Neuronal stem cell (in vitro differentiated cells): ENCODE measurements at regions not wholly inside any gene's neighbourhood (a gene's known extent, or its start where the extent isn't known, plus 50 kb on each side); places are given as distances from the start of the nearest gene placed in this dataset.
"Not testable (repeated sequence)": the region's sequence is repeated elsewhere in the genome, so short reads cannot be mapped to it uniquely, and the experiment has no call there.

Experiments used
- DNase-seq: peaks from one replicate; pipeline ENCODE4 v3.0.0-alpha.2; 2013; ENCODE audit warnings: low spot score
- H2AFZ ChIP-seq: one replicate; pipeline ENCODE4 v1.6.1; 2013; ENCODE audit warnings: mild to moderate bottlenecking, low read length, inconsistent platforms
- H2AK5ac ChIP-seq: 2 replicates; pipeline ENCODE4 v1.6.1; 2013; ENCODE audit warnings: low read depth, mild to moderate bottlenecking, inconsistent platforms, low read length, moderate library complexity, mixed read lengths
- H2BK120ac ChIP-seq: 2 replicates; pipeline ENCODE4 v1.6.1; 2013; ENCODE audit warnings: low read depth, mild to moderate bottlenecking, inconsistent platforms, low read length, moderate library complexity, mixed read lengths
- H2BK12ac ChIP-seq: one replicate; pipeline ENCODE4 v1.6.1; 2013; ENCODE audit warnings: low read length, inconsistent platforms
- H2BK15ac ChIP-seq: 2 replicates; pipeline ENCODE4 v1.6.1; 2013; ENCODE audit warnings: mild to moderate bottlenecking, low read length, inconsistent platforms, mixed read lengths
- H2BK5ac ChIP-seq: one replicate; pipeline ENCODE4 v1.6.1; 2013; ENCODE audit warnings: inconsistent platforms, mild to moderate bottlenecking, low read length, moderate library complexity
- H3K14ac ChIP-seq: one replicate; pipeline ENCODE4 v1.6.1; 2013; ENCODE audit warnings: low read length, inconsistent platforms
- H3K18ac ChIP-seq: 2 replicates; pipeline ENCODE4 v1.6.1; 2013; ENCODE audit warnings: low read length, inconsistent platforms
- H3K23ac ChIP-seq: 2 replicates; pipeline ENCODE4 v1.6.1; 2013; ENCODE audit warnings: low read depth, mild to moderate bottlenecking, mixed read lengths, low read length, inconsistent platforms; ENCODE audit not compliant: poor library complexity
- H3K27ac ChIP-seq: replicated peaks from 3 replicates; pipeline ENCODE4 v1.5.1; 2013; ENCODE audit warnings: low read length, inconsistent platforms
- H3K27me3 ChIP-seq, 3 experiments: 2 replicates each; pipeline ENCODE4 v1.6.1; 2013; ENCODE audit warnings: low read length in 3 of 3, mild to moderate bottlenecking in 2 of 3, inconsistent platforms in 1 of 3, low read depth in 1 of 3, mixed read lengths in 1 of 3, moderate library complexity in 1 of 3; ENCODE audit not compliant: control insufficient read depth in 3 of 3, insufficient read depth in 3 of 3
- H3K36me3 ChIP-seq, 2 donors: replicated peaks in 1 of 2; 2 replicates each; pipeline ENCODE4 v1.6.1; 2013; ENCODE audit warnings: low read length in 2 of 2; ENCODE audit not compliant: control insufficient read depth in 2 of 2, insufficient read depth in 2 of 2
- H3K4ac ChIP-seq: 2 replicates; pipeline ENCODE4 v1.6.1; 2013; ENCODE audit warnings: inconsistent platforms, mild to moderate bottlenecking, low read length, moderate library complexity
- H3K4me1 ChIP-seq, 2 donors: 1 replicate in 1 of 2; 2 replicates in 1 of 2; pipeline ENCODE4 v1.6.1; 2013; ENCODE audit warnings: low read length in 2 of 2, low read depth in 1 of 2; ENCODE audit not compliant: control insufficient read depth in 2 of 2, insufficient read depth in 1 of 2
- H3K4me2 ChIP-seq: one replicate; pipeline ENCODE4 v1.6.1; 2013; ENCODE audit warnings: mild to moderate bottlenecking, low read length, inconsistent platforms; ENCODE audit not compliant: insufficient read depth, poor library complexity, severe bottlenecking
- H3K4me3 ChIP-seq, 2 donors: 2 replicates each; pipeline ENCODE4 v1.5.1; 2013; ENCODE audit warnings: low read length in 2 of 2, mild to moderate bottlenecking in 2 of 2, inconsistent platforms in 1 of 2, moderate library complexity in 1 of 2
- H3K79me1 ChIP-seq: one replicate; pipeline ENCODE4 v1.6.1; 2013; ENCODE audit warnings: low read depth, mild to moderate bottlenecking, inconsistent platforms, low read length, moderate library complexity
- H3K9ac ChIP-seq: one replicate; pipeline ENCODE4 v1.6.1; 2013; ENCODE audit warnings: mild to moderate bottlenecking, low read depth, low read length, inconsistent platforms; ENCODE audit not compliant: poor library complexity
- H3K9me3 ChIP-seq, 2 donors: replicated peaks in 1 of 2; 2 replicates each; pipeline versions ENCODE3 to v1.6.1; 2013; ENCODE audit warnings: low read length in 2 of 2, mild to moderate bottlenecking in 2 of 2, inconsistent platforms in 1 of 2, low read depth in 1 of 2, mixed read lengths in 1 of 2, moderate library complexity in 1 of 2; ENCODE audit not compliant: control insufficient read depth in 2 of 2, insufficient read depth in 1 of 2
- H4K8ac ChIP-seq: one replicate; pipeline ENCODE4 v1.6.1; 2013; ENCODE audit warnings: low read depth, mild to moderate bottlenecking, inconsistent platforms, low read length, moderate library complexity
- H4K91ac ChIP-seq: one replicate; pipeline ENCODE4 v1.6.1; 2013; ENCODE audit warnings: low read length, low read depth, mild to moderate bottlenecking, inconsistent platforms; ENCODE audit not compliant: poor library complexity
- WGBS, 2 donors: extraction: QIAGEN DNeasy Blood & Tissue Kit; methylation state at CpG; one replicate each; pipeline ENCODE4 v1.1.7; 2013; ENCODE audit warnings: missing lambda C conversion rate in 2 of 2, mixed read lengths in 1 of 2; ENCODE audit not compliant: insufficient read length in 2 of 2, insufficient replicate concordance in 1 of 2; ENCODE audit errors: extremely low coverage in 2 of 2; 5-methylcytosine and 5-hydroxymethylcytosine counted together

DNA sequence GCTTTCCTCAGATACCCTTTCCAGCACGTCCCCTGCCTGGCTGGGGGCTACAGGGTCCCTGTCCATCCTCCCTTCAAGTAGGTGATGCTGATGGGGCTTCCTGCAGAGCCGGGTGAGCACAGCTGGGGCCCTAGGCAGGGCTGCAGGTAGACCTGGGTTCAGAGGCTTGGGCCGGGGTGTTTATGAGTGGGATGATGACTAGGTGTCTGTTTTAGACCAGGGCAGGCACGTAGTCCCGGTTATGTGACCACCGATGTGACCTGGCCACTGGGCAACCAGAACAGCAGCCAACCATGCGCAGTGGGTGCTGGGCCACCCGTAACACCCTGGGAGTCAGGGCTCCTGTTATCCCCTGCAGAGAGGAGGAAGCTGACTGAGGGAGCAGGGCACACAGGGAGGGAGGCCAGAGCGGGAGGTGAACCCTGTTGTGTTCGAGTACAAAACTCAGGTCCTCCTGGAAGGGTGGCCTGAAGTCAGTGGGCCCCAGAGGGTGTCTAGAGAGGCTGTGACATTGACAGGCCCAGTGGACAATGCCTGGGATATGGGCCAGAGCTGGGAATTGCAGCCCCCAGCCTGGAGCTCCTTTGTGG is 101.6 kb downstream of the PLXNA1 start:
- peak overlapping the region; percentile 27 for H3K9ac ChIP-seq
- peak overlapping the region; percentile 52 for H3K23ac ChIP-seq
- no peaks in the 10 kb centered on the region for H3K9me3 ChIP-seq
- H3K27ac ChIP-seq: no peak overlapping the region
- H2BK15ac ChIP-seq: peak overlapping the region; percentile 52
- DNase-seq: no peak
- H3K14ac ChIP-seq: no peak overlapping the region
- H3K4me1 ChIP-seq: peaks cover 0 to 7% of the 10 kb centered on the region in 2 donors
- H3K4me2 ChIP-seq: no peak overlapping the region
- no peak overlapping the region for H2BK120ac ChIP-seq
- H3K4me3 ChIP-seq: no peak overlapping the region
- whole genome bisulfite sequencing, 2 donors: no CpG with 5 or more reads among the region's 10 CpGs
- peak overlapping the region; percentile 84 for H2BK12ac ChIP-seq
- H3K4ac ChIP-seq: no peak overlapping the region
- no peaks in the 10 kb centered on the region for H3K79me1 ChIP-seq
- H4K91ac ChIP-seq: no peak overlapping the region
- peaks cover 0 to 3% (median 0%) of the 10 kb centered on the region in 3 experiments for H3K27me3 ChIP-seq
- H2BK5ac ChIP-seq: no peak overlapping the region
- H2AK5ac ChIP-seq: no peak overlapping the region
- H4K8ac ChIP-seq: no peak overlapping the region
- H3K36me3 ChIP-seq: no peaks in the 10 kb centered on the region
- H3K18ac ChIP-seq: peak overlapping the region; percentile 84
- no peak overlapping the region for H2AFZ ChIP-seq

DNA sequence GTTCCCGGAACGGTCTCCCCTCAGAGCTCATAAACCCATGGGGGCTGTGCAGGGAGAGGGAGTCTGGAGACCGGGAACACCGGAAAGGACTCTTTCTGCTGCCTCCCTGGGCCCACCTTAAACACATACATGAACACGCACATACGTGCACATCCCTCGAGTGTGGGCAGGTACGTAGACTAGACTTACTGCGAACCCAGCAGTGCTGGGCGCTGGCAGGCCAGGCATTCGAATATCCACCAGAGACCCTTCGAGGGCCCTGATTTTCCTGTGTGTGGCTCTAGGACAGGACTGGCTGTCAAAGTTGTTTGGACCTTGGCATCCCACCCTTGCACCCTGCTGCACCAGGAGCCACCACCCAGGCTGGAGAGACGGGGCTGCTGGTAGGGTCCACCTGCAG is 102.7 kb downstream of the PLXNA1 start:
- H2BK15ac ChIP-seq: peak overlapping the region; percentile 45
- H3K14ac ChIP-seq: no peak overlapping the region
- peak overlapping the region; percentile 58 for H3K18ac ChIP-seq
- no peak overlapping the region for H3K27ac ChIP-seq
- H2BK5ac ChIP-seq: no peak overlapping the region
- no peak overlapping the region for H2BK12ac ChIP-seq
- no peaks in the 10 kb centered on the region for H3K27me3 ChIP-seq
- no peak overlapping the region for H2AFZ ChIP-seq
- H2BK120ac ChIP-seq: no peak overlapping the region
- H3K4ac ChIP-seq: peak overlapping the region; percentile 10
- no peak overlapping the region for H3K9ac ChIP-seq
- no peaks in the 10 kb centered on the region for H3K36me3 ChIP-seq
- H3K4me2 ChIP-seq: no peak overlapping the region
- H4K91ac ChIP-seq: no peak overlapping the region
- no peaks in the 10 kb centered on the region for H3K9me3 ChIP-seq
- no peak overlapping the region for H3K4me3 ChIP-seq
- peaks cover 0 to 7% of the 10 kb centered on the region in 2 donors for H3K4me1 ChIP-seq
- H2AK5ac ChIP-seq: peak overlapping the region; percentile 47
- no peak overlapping the region for H4K8ac ChIP-seq
- H3K23ac ChIP-seq: peak overlapping the region; percentile 26
- no CpG with 5 or more reads among the region's 13 CpGs for WGBS, 2 donors
- DNase-seq: no peak
- no peaks in the 10 kb centered on the region for H3K79me1 ChIP-seq

DNA sequence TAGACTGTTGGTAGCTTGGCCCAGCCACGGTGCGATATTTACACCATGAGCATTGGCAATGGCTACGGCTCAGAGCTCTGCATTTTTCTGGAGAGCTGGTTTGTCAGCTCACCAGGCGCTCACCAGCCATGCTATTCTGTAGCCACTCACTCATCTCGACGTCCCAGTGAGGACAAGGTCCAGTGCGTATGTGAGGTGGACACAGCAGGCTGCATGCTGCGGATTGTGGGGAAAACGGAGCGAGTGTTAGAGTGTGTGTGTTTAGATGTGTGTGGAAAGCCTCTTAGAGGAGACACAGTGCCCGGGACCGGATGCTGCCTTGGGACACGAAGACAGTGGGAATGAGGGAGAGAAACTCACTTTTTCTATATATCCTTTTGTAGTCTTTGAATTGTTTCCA is 103.7 kb downstream of the PLXNA1 start:
- H2BK15ac ChIP-seq, H2BK5ac ChIP-seq, H3K9ac ChIP-seq, H3K4ac ChIP-seq, H3K23ac ChIP-seq, H3K27ac ChIP-seq, H4K91ac ChIP-seq, H3K27me3 ChIP-seq, H2AK5ac ChIP-seq, H3K9me3 ChIP-seq, H3K18ac ChIP-seq, H3K14ac ChIP-seq, H3K36me3 ChIP-seq, H2BK120ac ChIP-seq, H3K4me2 ChIP-seq, DNase-seq, H2BK12ac ChIP-seq, H3K79me1 ChIP-seq, H4K8ac ChIP-seq, H2AFZ ChIP-seq, H3K4me1 ChIP-seq, H3K4me3 ChIP-seq: not testable (repeated sequence)
- WGBS, 2 donors: no CpG with 5 or more reads among the region's 13 CpGs

DNA sequence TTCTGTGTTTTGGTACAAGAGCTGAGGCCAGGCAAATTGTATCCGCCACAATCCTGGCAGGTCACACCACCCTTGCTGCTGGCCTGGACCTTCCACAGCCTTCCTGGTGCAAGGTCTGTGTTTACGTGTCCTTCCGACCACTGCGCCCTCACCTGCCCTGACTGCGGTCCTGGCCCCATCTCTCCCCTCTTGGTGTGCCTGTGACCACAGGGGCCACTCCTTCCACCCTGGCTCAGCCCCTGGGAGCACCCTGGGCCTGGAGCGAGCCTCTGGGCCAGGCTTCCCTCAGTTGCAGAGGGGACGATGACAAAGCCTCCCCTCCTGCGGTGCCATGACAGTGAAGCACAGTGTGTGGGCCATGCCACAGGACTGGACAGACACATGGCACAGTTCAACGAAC is 104.5 kb downstream of the PLXNA1 start:
- no peak overlapping the region for H2BK15ac ChIP-seq
- WGBS, 2 donors: no CpG with 5 or more reads among the region's 9 CpGs
- no peak overlapping the region for H3K9ac ChIP-seq
- H3K4ac ChIP-seq: no peak overlapping the region
- DNase-seq: no peak
- H2BK12ac ChIP-seq: no peak overlapping the region
- no peak overlapping the region for H2BK120ac ChIP-seq
- no peak overlapping the region for H3K23ac ChIP-seq
- H3K9me3 ChIP-seq: no peaks in the 10 kb centered on the region
- H4K91ac ChIP-seq: no peak overlapping the region
- no peak overlapping the region for H3K4me2 ChIP-seq
- H3K4me1 ChIP-seq: peaks cover 0 to 7% of the 10 kb centered on the region in 2 donors
- peaks cover 0 to 7% (median 0%) of the 10 kb centered on the region in 3 experiments for H3K27me3 ChIP-seq
- no peak overlapping the region for H2BK5ac ChIP-seq
- H3K36me3 ChIP-seq: no peaks in the 10 kb centered on the region
- H2AK5ac ChIP-seq: no peak overlapping the region
- no peak overlapping the region for H3K27ac ChIP-seq
- H3K79me1 ChIP-seq: no peaks in the 10 kb centered on the region
- no peak overlapping the region for H3K4me3 ChIP-seq
- H2AFZ ChIP-seq: no peak overlapping the region
- H4K8ac ChIP-seq: no peak overlapping the region
- H3K14ac ChIP-seq: no peak overlapping the region
- peak overlapping the region; percentile 4 for H3K18ac ChIP-seq
